ENCODE measurements at regions not wholly inside any gene's neighbourhood (a gene's known extent, or its start where the extent isn't known, plus 50 kb on each side); places are given as distances from the start of the nearest gene placed in this dataset.

DNA sequence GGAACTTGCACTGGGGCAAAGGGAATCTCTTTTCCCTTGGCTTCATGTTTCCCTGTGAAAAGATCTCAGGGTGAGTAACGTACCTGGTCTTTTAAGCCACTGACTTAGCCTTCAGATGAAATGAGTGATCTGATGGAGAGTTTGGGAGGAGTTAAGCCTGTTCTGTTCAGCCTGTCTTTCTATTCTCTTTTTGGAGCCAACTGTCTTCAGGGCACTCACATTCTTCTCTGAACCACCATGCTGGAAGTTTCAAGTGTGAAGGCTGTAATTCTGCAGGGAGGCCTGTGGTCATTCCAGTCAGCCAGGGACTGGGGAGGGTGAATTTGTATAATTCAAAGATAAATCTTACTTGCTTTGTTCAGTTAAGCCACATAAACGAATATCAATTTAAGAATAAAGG lies 722.2 kb upstream of the SEMA6A start:
- no peaks in the 10 kb centered on the region for H3K27me3 ChIP-seq (ENCODE audit: insufficient read depth, low read length, poor library complexity)
- H3K27ac ChIP-seq (ENCODE audit: low read depth, low read length): no peak overlapping the region
- DNase-seq: no peak
- H2BK120ac ChIP-seq (ENCODE audit: low read depth, low read length): no peak overlapping the region
- no peak overlapping the region for H3K4ac ChIP-seq (ENCODE audit: low read depth, low read length)
- H3K9ac ChIP-seq (ENCODE audit: low read length): no peak overlapping the region
- no peak overlapping the region for H3K56ac ChIP-seq (ENCODE audit: low read length)
- peak overlapping the region; percentile 64 for H3K18ac ChIP-seq (ENCODE audit: low read length)
- H3K4me2 ChIP-seq (ENCODE audit: low read length): no peak overlapping the region
- no peak overlapping the region for H3K4me3 ChIP-seq (ENCODE audit: low read length)
- H3K4me1 ChIP-seq (ENCODE audit: control insufficient read depth, low read depth, low read length): no peaks in the 10 kb centered on the region
- H3K79me2 ChIP-seq (ENCODE audit: control insufficient read depth, insufficient read depth, low read length): no peaks in the 10 kb centered on the region
- H3K23ac ChIP-seq (ENCODE audit: low read length): no peak overlapping the region
- no peak overlapping the region for H2BK15ac ChIP-seq (replicated peaks; ENCODE audit: low read depth)
- H4K8ac ChIP-seq (ENCODE audit: low read depth, low read length): no peak overlapping the region
- H3K36me3 ChIP-seq (ENCODE audit: control insufficient read depth, insufficient read depth, low read length): no peaks in the 10 kb centered on the region
- no CpG with 5 or more reads among the region's 2 CpGs for WGBS (ENCODE audit: extremely low coverage, insufficient coverage, low lambda C conversion rate)
- H2BK5ac ChIP-seq (ENCODE audit: low read length): no peak overlapping the region
- H4K5ac ChIP-seq (ENCODE audit: low read length): no peak overlapping the region
- H3K79me1 ChIP-seq (ENCODE audit: low read length): no peaks in the 10 kb centered on the region
- H2AK5ac ChIP-seq (ENCODE audit: low read length): no peak overlapping the region

DNA sequence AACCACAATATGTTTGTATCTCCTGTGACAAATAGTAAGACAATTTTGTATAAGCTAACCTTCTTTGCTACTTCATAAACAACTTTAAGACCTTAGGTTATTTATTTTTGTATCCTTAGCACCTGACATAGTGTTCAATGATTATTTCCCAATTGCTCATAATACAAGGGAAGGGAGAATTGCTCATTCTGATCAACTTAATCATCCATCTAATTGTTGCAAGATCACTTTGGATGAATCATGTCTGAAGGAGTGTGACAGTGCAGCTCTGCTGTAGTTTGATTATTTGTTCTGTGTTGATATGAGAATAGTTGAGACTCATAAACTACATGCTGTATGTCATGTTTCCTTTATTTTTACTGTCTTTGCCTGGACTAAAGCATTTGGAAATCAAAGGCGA lies 721.3 kb upstream of the SEMA6A start:
- WGBS (ENCODE audit: extremely low coverage, insufficient coverage, low lambda C conversion rate): no CpG with 5 or more reads among the region's 1 CpG
- Histone ChIP-seq H3K36me3 (ENCODE audit: control insufficient read depth, insufficient read depth, low read length) (no peaks in the 10 kb centered on the region), H3K27ac (ENCODE audit: low read depth, low read length) (no peak overlapping the region)

GRCh38 chr5:117286813-117287212 lies 712.2 kb upstream of the SEMA6A start:
- Histone ChIP-seq H2BK5ac (ENCODE audit: low read length) (no peak overlapping the region), H3K79me1 (ENCODE audit: low read length) (no peaks in the 10 kb centered on the region), H3K23ac (ENCODE audit: low read length) (no peak overlapping the region), H3K4me3 (ENCODE audit: low read length) (no peak overlapping the region), H4K8ac (ENCODE audit: low read depth, low read length) (no peak overlapping the region), H3K4me2 (ENCODE audit: low read length) (no peak overlapping the region), H3K79me2 (ENCODE audit: control insufficient read depth, insufficient read depth, low read length) (no peaks in the 10 kb centered on the region), H3K27ac (ENCODE audit: low read depth, low read length) (no peak overlapping the region), H3K4me1 (ENCODE audit: control insufficient read depth, low read depth, low read length) (no peaks in the 10 kb centered on the region), H3K4ac (ENCODE audit: low read depth, low read length) (no peak overlapping the region), H3K36me3 (ENCODE audit: control insufficient read depth, insufficient read depth, low read length) (no peaks in the 10 kb centered on the region), H3K9ac (ENCODE audit: low read length) (no peak overlapping the region), H4K5ac (ENCODE audit: low read length) (no peak overlapping the region), H2AK5ac (ENCODE audit: low read length) (no peak overlapping the region), H2BK15ac (replicated peaks; ENCODE audit: low read depth) (no peak overlapping the region), H3K27me3 (ENCODE audit: insufficient read depth, low read length, poor library complexity) (no peaks in the 10 kb centered on the region), H3K18ac (ENCODE audit: low read length) (no peak overlapping the region), H2BK120ac (ENCODE audit: low read depth, low read length) (no peak overlapping the region), H3K56ac (ENCODE audit: low read length) (no peak overlapping the region)
- WGBS (ENCODE audit: extremely low coverage, insufficient coverage, low lambda C conversion rate): no CpG with 5 or more reads among the region's 1 CpG
- DNase-seq: peak; percentile 82

More for the DNA sequence above, 721.3 kb upstream of the SEMA6A start:
- Histone ChIP-seq H3K4me2 (ENCODE audit: low read length) (no peak overlapping the region), H2BK5ac (ENCODE audit: low read length) (no peak overlapping the region), H3K18ac (ENCODE audit: low read length) (no peak overlapping the region), H4K8ac (ENCODE audit: low read depth, low read length) (no peak overlapping the region), H3K9ac (ENCODE audit: low read length) (no peak overlapping the region), H2AK5ac (ENCODE audit: low read length) (no peak overlapping the region), H3K79me1 (ENCODE audit: low read length) (no peaks in the 10 kb centered on the region), H3K23ac (ENCODE audit: low read length) (no peak overlapping the region), H3K27me3 (ENCODE audit: insufficient read depth, low read length, poor library complexity) (no peaks in the 10 kb centered on the region), H4K5ac (ENCODE audit: low read length) (no peak overlapping the region), H2BK120ac (ENCODE audit: low read depth, low read length) (no peak overlapping the region), H3K4me1 (ENCODE audit: control insufficient read depth, low read depth, low read length) (no peaks in the 10 kb centered on the region), H3K4ac (ENCODE audit: low read depth, low read length) (no peak overlapping the region), H3K56ac (ENCODE audit: low read length) (no peak overlapping the region), H3K4me3 (ENCODE audit: low read length) (no peak overlapping the region), H3K79me2 (ENCODE audit: control insufficient read depth, insufficient read depth, low read length) (no peaks in the 10 kb centered on the region), H2BK15ac (replicated peaks; ENCODE audit: low read depth) (no peak overlapping the region)
- no peak for DNase-seq

DNA sequence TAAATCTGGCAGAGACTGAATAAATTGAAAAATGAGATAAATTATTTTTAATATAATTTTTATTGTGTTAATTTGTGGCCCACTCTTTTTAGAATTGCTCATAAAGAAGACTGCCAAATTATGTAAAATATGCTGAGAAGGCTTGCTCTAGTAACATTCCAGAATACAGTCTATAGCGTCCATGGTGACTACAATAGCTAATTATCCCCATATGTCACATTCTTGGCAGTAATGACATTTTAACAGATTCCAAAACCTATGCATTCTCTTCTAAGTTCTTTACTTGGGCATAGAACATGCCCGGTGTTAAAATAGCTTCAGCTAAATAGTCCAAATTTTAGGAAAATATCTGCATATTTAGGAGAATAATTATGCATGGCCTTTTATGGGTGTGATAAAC lies 697.0 kb upstream of the SEMA6A start:
- H4K8ac ChIP-seq (ENCODE audit: low read depth, low read length): no peak overlapping the region
- H3K4me2 ChIP-seq (ENCODE audit: low read length): no peak overlapping the region
- no peaks in the 10 kb centered on the region for H3K79me1 ChIP-seq (ENCODE audit: low read length)
- WGBS (ENCODE audit: extremely low coverage, insufficient coverage, low lambda C conversion rate): no CpG with 5 or more reads among the region's 2 CpGs
- H2BK5ac ChIP-seq (ENCODE audit: low read length): no peak overlapping the region
- no peak overlapping the region for H2AK5ac ChIP-seq (ENCODE audit: low read length)
- H3K23ac ChIP-seq (ENCODE audit: low read length): no peak overlapping the region
- H2BK120ac ChIP-seq (ENCODE audit: low read depth, low read length): no peak overlapping the region
- H3K27me3 ChIP-seq (ENCODE audit: insufficient read depth, low read length, poor library complexity): no peaks in the 10 kb centered on the region
- H3K56ac ChIP-seq (ENCODE audit: low read length): no peak overlapping the region
- H3K4me3 ChIP-seq (ENCODE audit: low read length): no peak overlapping the region
- H3K79me2 ChIP-seq (ENCODE audit: control insufficient read depth, insufficient read depth, low read length): no peaks in the 10 kb centered on the region
- no peak for DNase-seq
- no peaks in the 10 kb centered on the region for H3K36me3 ChIP-seq (ENCODE audit: control insufficient read depth, insufficient read depth, low read length)
- H3K9ac ChIP-seq (ENCODE audit: low read length): no peak overlapping the region
- no peak overlapping the region for H2BK15ac ChIP-seq (replicated peaks; ENCODE audit: low read depth)
- no peak overlapping the region for H3K4ac ChIP-seq (ENCODE audit: low read depth, low read length)
- no peak overlapping the region for H3K18ac ChIP-seq (ENCODE audit: low read length)
- H3K27ac ChIP-seq (ENCODE audit: low read depth, low read length): no peak overlapping the region
- H3K4me1 ChIP-seq (ENCODE audit: control insufficient read depth, low read depth, low read length): no peaks in the 10 kb centered on the region
- no peak overlapping the region for H4K5ac ChIP-seq (ENCODE audit: low read length)

DNA sequence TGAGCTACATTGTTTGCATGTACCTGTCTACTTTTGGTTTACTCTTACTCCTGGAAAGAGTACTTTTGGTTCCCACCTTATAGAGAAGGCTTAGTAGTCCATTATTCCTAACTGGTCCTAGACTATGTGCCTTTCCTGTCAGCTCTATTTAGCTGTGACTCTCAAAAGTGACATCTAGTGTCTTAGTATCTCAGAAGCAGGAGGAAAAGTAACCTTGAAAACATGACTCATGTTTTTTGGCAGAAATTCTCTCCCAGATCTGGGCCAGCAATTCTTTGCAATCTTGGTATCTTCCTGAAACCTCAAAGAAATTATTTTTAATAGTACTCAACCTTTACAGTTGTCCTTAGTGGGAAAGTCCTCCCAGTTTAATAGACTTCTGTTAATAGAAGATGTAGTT lies 691.7 kb upstream of the SEMA6A start:
- Histone ChIP-seq H4K8ac (ENCODE audit: low read depth, low read length) (no peak overlapping the region), H3K79me2 (ENCODE audit: control insufficient read depth, insufficient read depth, low read length) (no peaks in the 10 kb centered on the region)

DNA sequence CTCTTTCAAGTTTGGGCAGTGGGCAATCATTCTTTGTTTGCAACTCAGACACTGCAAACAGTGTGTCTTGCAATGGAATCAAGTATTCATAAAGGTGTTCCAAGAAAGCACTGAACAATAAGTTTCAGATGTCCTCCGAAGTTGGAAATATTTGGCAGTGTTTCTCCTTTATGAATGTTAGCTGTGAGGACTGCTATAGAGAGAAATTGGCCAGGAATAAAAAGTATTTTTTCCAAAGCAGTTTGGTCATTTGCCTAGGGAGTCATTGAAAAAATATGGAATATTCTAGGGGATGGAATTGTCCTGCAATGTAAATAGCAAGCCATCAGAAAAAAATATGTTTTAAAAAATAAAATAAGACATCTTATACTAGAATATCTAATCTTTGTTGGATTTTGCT lies 688.6 kb upstream of the SEMA6A start:
- Histone ChIP-seq H4K8ac (ENCODE audit: low read depth, low read length) (no peak overlapping the region), H2BK120ac (ENCODE audit: low read depth, low read length) (no peak overlapping the region), H3K27me3 (ENCODE audit: insufficient read depth, low read length, poor library complexity) (no peaks in the 10 kb centered on the region), H4K5ac (ENCODE audit: low read length) (no peak overlapping the region), H3K79me2 (ENCODE audit: control insufficient read depth, insufficient read depth, low read length) (no peaks in the 10 kb centered on the region), H3K36me3 (ENCODE audit: control insufficient read depth, insufficient read depth, low read length) (no peaks in the 10 kb centered on the region), H2BK15ac (replicated peaks; ENCODE audit: low read depth) (no peak overlapping the region), H3K4ac (ENCODE audit: low read depth, low read length) (no peak overlapping the region), H3K4me3 (ENCODE audit: low read length) (no peak overlapping the region), H2BK5ac (ENCODE audit: low read length) (no peak overlapping the region), H3K56ac (ENCODE audit: low read length) (no peak overlapping the region), H3K4me1 (ENCODE audit: control insufficient read depth, low read depth, low read length) (no peaks in the 10 kb centered on the region), H3K9ac (ENCODE audit: low read length) (no peak overlapping the region), H3K23ac (ENCODE audit: low read length) (no peak overlapping the region), H3K18ac (ENCODE audit: low read length) (no peak overlapping the region), H3K4me2 (ENCODE audit: low read length) (no peak overlapping the region), H3K79me1 (ENCODE audit: low read length) (no peaks in the 10 kb centered on the region), H3K27ac (ENCODE audit: low read depth, low read length) (no peak overlapping the region), H2AK5ac (ENCODE audit: low read length) (no peak overlapping the region)
- no CpG with 5 or more reads among the region's 1 CpG for WGBS (ENCODE audit: extremely low coverage, insufficient coverage, low lambda C conversion rate)
- no peak for DNase-seq

More for the DNA sequence above, 691.7 kb upstream of the SEMA6A start:
- no peak overlapping the region for H3K23ac ChIP-seq (ENCODE audit: low read length)
- no peak overlapping the region for H2BK120ac ChIP-seq (ENCODE audit: low read depth, low read length)
- no peak overlapping the region for H2AK5ac ChIP-seq (ENCODE audit: low read length)
- H3K56ac ChIP-seq (ENCODE audit: low read length): no peak overlapping the region
- H3K4me2 ChIP-seq (ENCODE audit: low read length): no peak overlapping the region
- no peak overlapping the region for H3K27ac ChIP-seq (ENCODE audit: low read depth, low read length)
- no peak overlapping the region for H2BK15ac ChIP-seq (replicated peaks; ENCODE audit: low read depth)
- DNase-seq: no peak
- no peak overlapping the region for H3K18ac ChIP-seq (ENCODE audit: low read length)
- H3K79me1 ChIP-seq (ENCODE audit: low read length): no peaks in the 10 kb centered on the region
- H3K4ac ChIP-seq (ENCODE audit: low read depth, low read length): no peak overlapping the region
- H3K4me1 ChIP-seq (ENCODE audit: control insufficient read depth, low read depth, low read length): no peaks in the 10 kb centered on the region
- no peak overlapping the region for H3K9ac ChIP-seq (ENCODE audit: low read length)
- no peak overlapping the region for H3K4me3 ChIP-seq (ENCODE audit: low read length)
- H3K27me3 ChIP-seq (ENCODE audit: insufficient read depth, low read length, poor library complexity): no peaks in the 10 kb centered on the region
- H4K5ac ChIP-seq (ENCODE audit: low read length): no peak overlapping the region
- no peak overlapping the region for H2BK5ac ChIP-seq (ENCODE audit: low read length)
- no peaks in the 10 kb centered on the region for H3K36me3 ChIP-seq (ENCODE audit: control insufficient read depth, insufficient read depth, low read length)
